OCI-LY3 (cell line): ENCODE measurements at regions not wholly inside any gene's neighbourhood (a gene's known extent, or its start where the extent isn't known, plus 50 kb on each side); places are given as distances from the start of the nearest gene placed in this dataset.
"Not testable (repeated sequence)": the region's sequence is repeated elsewhere in the genome, so short reads cannot be mapped to it uniquely, and the experiment has no call there.

Source experiments
- H2AFZ ChIP-seq: fragments of 200-600, 300-600 bp; shearing (Covaris generic); 2 replicates; pipeline ENCODE4 v1.6.0; 2014; ENCODE audit warnings: antibody characterized with exemption, low read depth, low read length
- H3K27ac ChIP-seq: fragments of 200-600, 300-600 bp; sonication (generic); 2 replicates; pipeline ENCODE4 v1.5.1; 2014; ENCODE audit warnings: mild to moderate bottlenecking, low read length, moderate library complexity, mixed read lengths
- H3K27me3 ChIP-seq: fragments of 200-600, 300-600 bp; sonication (generic); 2 replicates; pipeline ENCODE4 v1.6.1; 2014; ENCODE audit warnings: low read depth, low read length, mixed read lengths
- H3K36me3 ChIP-seq: fragments of 200-600, 300-600 bp; sonication (generic); replicated peaks from 2 replicates; pipeline ENCODE3; 2014; ENCODE audit warnings: low read depth, low read length, mixed read lengths
- H3K4me1 ChIP-seq: fragments of 300-600, 200-600 bp; sonication (generic); 2 replicates; pipeline ENCODE4 v1.6.1; 2014; ENCODE audit warnings: low read length, mixed read lengths
- H3K4me2 ChIP-seq: fragments of 200-600, 300-600 bp; sonication (generic); 2 replicates; pipeline ENCODE4 v1.6.1; 2014; ENCODE audit warnings: low read length, mixed read lengths
- H3K4me3 ChIP-seq: fragments of 300-600, 200-600 bp; sonication (generic); 2 replicates; pipeline ENCODE4 v1.5.1; 2014; ENCODE audit warnings: antibody characterized with exemption, mild to moderate bottlenecking, low read length, moderate library complexity
- H3K79me2 ChIP-seq: fragments of 300-600, 200-600 bp; shearing (Covaris generic); 2 replicates; pipeline ENCODE4 v1.6.1; 2014; ENCODE audit warnings: mild to moderate bottlenecking, low read length, mixed read lengths
- H3K9ac ChIP-seq: fragments of 300-600, 200-600 bp; shearing (Covaris generic); 2 replicates; pipeline ENCODE4 v1.6.0; 2014; ENCODE audit warnings: mild to moderate bottlenecking, low read length, moderate library complexity
- H3K9me3 ChIP-seq: fragments of 200-600, 300-600 bp; shearing (Covaris generic); 2 replicates; pipeline ENCODE4 v1.6.1; 2014; ENCODE audit warnings: low read length, mixed read lengths; ENCODE audit not compliant: insufficient read depth
- H4K20me1 ChIP-seq: fragments of 200-600, 300-600 bp; sonication (generic); 2 replicates; pipeline ENCODE4 v1.6.1; 2016; ENCODE audit warnings: low read length, mixed read lengths; ENCODE audit not compliant: insufficient read depth
- CTCF ChIP-seq: fragments of 200-600, 300-600 bp; sonication (generic); IDR thresholded peaks from 2 replicates; pipeline ENCODE4 v1.5.1; 2014; ENCODE audit warnings: antibody characterized with exemption, low read length, low read depth
- EZH2phosphoT487 ChIP-seq: fragments of 200-600 bp; shearing (Covaris generic); IDR thresholded peaks from 2 replicates; pipeline ENCODE4 v1.6.1; 2018; ENCODE audit warnings: antibody characterized with exemption, mixed run types, low read depth

GRCh38 chr6:88403486-88403885 lies 237.3 kb upstream of the CNR1 start:
- Histone ChIP-seq H2AFZ (no peak overlapping the region), H3K27ac (no peak overlapping the region), H3K79me2 (no peaks in the 10 kb centered on the region), H3K9ac (no peak overlapping the region), H3K4me1 (no peaks in the 10 kb centered on the region), H3K4me2 (no peak overlapping the region), H3K4me3 (no peak overlapping the region), H3K36me3 (no peaks in the 10 kb centered on the region), H3K27me3 (no peaks in the 10 kb centered on the region), H4K20me1 (no peaks in the 10 kb centered on the region), H3K9me3 (no peaks in the 10 kb centered on the region)
- TF ChIP-seq EZH2phosphoT487 (no peak), CTCF (no peak)

- Histone ChIP-seq H3K9ac (no peak overlapping the region), H3K9me3 (no peaks in the 10 kb centered on the region), H3K27me3 (no peaks in the 10 kb centered on the region), H3K36me3 (no peaks in the 10 kb centered on the region), H3K4me1 (no peaks in the 10 kb centered on the region), H3K79me2 (no peaks in the 10 kb centered on the region), H4K20me1 (no peaks in the 10 kb centered on the region), H2AFZ (no peak overlapping the region), H3K4me3 (no peak overlapping the region), H3K27ac (no peak overlapping the region), H3K4me2 (no peak overlapping the region)
- no peak for TF ChIP-seq CTCF
- TF ChIP-seq EZH2phosphoT487 = no peak
Observed at GRCh38 chr6:88402909-88403308, 236.8 kb upstream of the CNR1 start.

- H3K27ac ChIP-seq, H3K36me3 ChIP-seq, H4K20me1 ChIP-seq, H3K4me2 ChIP-seq, H3K9me3 ChIP-seq, H3K9ac ChIP-seq, H2AFZ ChIP-seq, H3K4me3 ChIP-seq, H3K27me3 ChIP-seq, H3K79me2 ChIP-seq, H3K4me1 ChIP-seq: not testable (repeated sequence)
Observed at GRCh38 chr6:88390998-88391397, 224.9 kb upstream of the CNR1 start.

GRCh38 chr6:88388589-88388988 lies 222.4 kb upstream of the CNR1 start:
- H3K4me3 ChIP-seq = no peak overlapping the region
- H2AFZ ChIP-seq = no peak overlapping the region

More at GRCh38 chr6:88388589-88388988, 222.4 kb upstream of the CNR1 start:
- no peaks in the 10 kb centered on the region for H3K36me3 ChIP-seq
- H4K20me1 ChIP-seq = no peaks in the 10 kb centered on the region
- TF ChIP-seq EZH2phosphoT487 (no peak), CTCF (no peak)
- H3K4me1 ChIP-seq = no peaks in the 10 kb centered on the region
- H3K27ac ChIP-seq = no peak overlapping the region
- H3K27me3 ChIP-seq = no peaks in the 10 kb centered on the region
- no peaks in the 10 kb centered on the region for H3K79me2 ChIP-seq
- H3K9me3 ChIP-seq = no peaks in the 10 kb centered on the region
- no peak overlapping the region for H3K4me2 ChIP-seq
- no peak overlapping the region for H3K9ac ChIP-seq
